Fibroblast of villous mesenchyme (primary cell): ENCODE measurements at regions not wholly inside any gene's neighbourhood (a gene's known extent, or its start where the extent isn't known, plus 50 kb on each side); places are given as distances from the start of the nearest gene placed in this dataset.
"Not testable (repeated sequence)": the region's sequence is repeated elsewhere in the genome, so short reads cannot be mapped to it uniquely, and the experiment has no call there.

Source experiments
- DNase-seq: peaks from one replicate; pipeline ENCODE4 v3.0.0-alpha.2; 2010; ENCODE audit warnings: low read depth
- H3K4me3 ChIP-seq: 2 replicates; pipeline ENCODE4 v1.5.1; 2011; ENCODE audit warnings: low read depth, mild to moderate bottlenecking, low read length
- TF ChIP-seq, protein P1 (sequence below): IDR thresholded peaks from 2 replicates; pipeline ENCODE4 v1.5.1; 2012; ENCODE audit warnings: low read depth, mild to moderate bottlenecking, low read length; ENCODE audit not compliant: insufficient read depth

DNA sequence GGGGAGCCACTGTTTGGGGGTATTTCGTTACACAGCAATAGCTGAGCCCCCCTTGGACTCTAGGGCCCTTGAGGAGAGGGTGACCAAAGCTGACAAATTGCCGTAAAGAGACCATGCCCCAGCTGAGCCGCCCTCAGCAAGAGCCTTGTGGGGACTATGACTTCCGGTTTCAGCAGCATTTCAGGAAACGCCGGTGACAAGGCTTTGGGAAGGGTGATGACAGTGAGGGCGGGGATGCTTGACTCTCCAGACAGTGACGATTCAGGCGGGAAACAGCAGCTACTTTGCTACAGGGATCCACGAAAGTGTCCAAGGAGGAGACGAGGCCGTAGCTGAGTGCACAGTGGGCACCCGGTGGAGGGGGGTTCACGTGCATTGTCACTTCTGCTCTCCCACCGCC is 360.8 kb downstream of the C16orf95 start:
- TF ChIP-seq, protein P1, sequence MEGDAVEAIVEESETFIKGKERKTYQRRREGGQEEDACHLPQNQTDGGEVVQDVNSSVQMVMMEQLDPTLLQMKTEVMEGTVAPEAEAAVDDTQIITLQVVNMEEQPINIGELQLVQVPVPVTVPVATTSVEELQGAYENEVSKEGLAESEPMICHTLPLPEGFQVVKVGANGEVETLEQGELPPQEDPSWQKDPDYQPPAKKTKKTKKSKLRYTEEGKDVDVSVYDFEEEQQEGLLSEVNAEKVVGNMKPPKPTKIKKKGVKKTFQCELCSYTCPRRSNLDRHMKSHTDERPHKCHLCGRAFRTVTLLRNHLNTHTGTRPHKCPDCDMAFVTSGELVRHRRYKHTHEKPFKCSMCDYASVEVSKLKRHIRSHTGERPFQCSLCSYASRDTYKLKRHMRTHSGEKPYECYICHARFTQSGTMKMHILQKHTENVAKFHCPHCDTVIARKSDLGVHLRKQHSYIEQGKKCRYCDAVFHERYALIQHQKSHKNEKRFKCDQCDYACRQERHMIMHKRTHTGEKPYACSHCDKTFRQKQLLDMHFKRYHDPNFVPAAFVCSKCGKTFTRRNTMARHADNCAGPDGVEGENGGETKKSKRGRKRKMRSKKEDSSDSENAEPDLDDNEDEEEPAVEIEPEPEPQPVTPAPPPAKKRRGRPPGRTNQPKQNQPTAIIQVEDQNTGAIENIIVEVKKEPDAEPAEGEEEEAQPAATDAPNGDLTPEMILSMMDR: no peak

DNA sequence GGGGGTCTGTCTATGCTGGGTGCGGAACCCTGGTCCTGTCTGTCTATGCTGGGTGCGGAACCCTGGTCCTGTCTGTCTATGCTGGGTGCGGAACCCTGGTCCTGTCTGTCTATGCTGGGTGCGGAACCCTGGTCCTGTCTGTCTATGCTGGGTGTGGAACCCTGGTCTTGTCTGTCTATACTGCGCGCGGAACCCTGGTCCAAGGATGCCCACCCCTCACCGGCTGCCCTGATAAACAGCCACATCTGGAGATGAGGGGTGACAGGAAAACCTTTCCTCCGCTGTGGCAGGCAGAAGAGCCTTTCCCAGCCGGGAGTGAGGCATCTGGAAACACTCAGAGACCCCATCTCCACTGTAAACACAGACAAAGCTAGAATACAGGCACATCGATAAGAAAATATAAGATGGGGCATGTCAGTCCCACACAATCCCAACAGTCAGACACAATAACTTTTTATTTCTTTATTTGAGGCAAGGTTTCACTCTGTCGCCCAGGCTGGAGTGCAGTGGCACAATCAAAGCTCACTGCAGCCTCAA is 359.5 kb downstream of the C16orf95 start:
- H3K4me3 ChIP-seq, DNase-seq: not testable (repeated sequence)

More for the DNA sequence above, 360.8 kb downstream of the C16orf95 start:
- DNase-seq: no peak
- no peak overlapping the region for H3K4me3 ChIP-seq

- H3K4me3 ChIP-seq: no peak overlapping the region
- DNase-seq: no peak
- TF ChIP-seq, protein P1: no peak
These were observed 358.8 kb downstream of the C16orf95 start for GRCh38 chr16:86958423-86958822.

DNA sequence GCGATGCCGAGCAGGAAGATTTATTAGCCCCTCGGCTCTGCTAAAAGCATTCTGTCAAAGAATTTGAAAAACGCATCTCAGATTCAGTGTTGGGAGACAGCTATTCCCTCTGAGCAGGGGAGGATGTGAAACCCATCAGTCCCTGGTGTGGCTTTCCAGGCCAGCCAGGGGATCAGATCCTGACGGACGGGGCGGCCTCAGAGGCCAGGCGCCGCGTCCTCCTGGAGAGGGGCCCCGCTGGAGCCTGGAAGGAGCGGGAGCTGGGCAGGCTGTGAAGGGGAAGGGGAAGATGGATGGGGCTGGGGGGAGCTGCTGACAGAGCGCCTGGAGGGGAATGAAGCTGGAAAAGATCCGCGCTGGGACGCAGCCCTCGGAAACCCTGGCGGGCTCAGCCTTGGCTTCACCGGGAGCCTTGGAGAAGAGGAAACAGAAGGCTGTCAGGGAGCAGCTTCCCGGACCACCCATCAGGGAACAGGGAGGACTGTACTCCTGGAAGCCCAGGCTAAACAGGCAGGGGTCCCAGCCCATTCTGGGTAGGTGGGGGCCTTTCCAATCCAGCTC is 358.0 kb downstream of the C16orf95 start:
- no peak for DNase-seq
- TF ChIP-seq, protein P1: no peak
- no peak overlapping the region for H3K4me3 ChIP-seq

- TF ChIP-seq, protein P1: no peak
- DNase-seq: no peak
- no peak overlapping the region for H3K4me3 ChIP-seq
These were observed 357.5 kb downstream of the C16orf95 start for GRCh38 chr16:86959729-86960128.

GRCh38 chr16:86960266-86960665 is 356.9 kb downstream of the C16orf95 start:
- DNase-seq: no peak
- no peak overlapping the region for H3K4me3 ChIP-seq
- TF ChIP-seq, protein P1: no peak

- TF ChIP-seq, protein P1: no peak
- H3K4me3 ChIP-seq: no peak overlapping the region
- DNase-seq: no peak
These were observed 356.0 kb downstream of the C16orf95 start for GRCh38 chr16:86961171-86961601.
